WTC11 (cell line): ENCODE measurements at regions not wholly inside any gene's neighbourhood (a gene's known extent, or its start where the extent isn't known, plus 50 kb on each side); places are given as distances from the start of the nearest gene placed in this dataset.

Experiments
- ATAC-seq: fragments of 200-7000 bp; cut with Tn5 transposase; 2 replicates; pipeline ENCODE4 v1.10.0; 2021; ENCODE audit warnings: mild to moderate bottlenecking, moderate library complexity
- CTCF ChIA-PET: fragments of 300-600 bp; sonication (Branson Sonifier 250); formaldehyde crosslinking; loops from one replicate; lab custom pipeline; 2021; ENCODE audit warnings: antibody characterized with exemption; lab: Charles Lee
- POLR2A ChIA-PET: fragments of 350-600 bp; sonication (Branson Sonifier 250); formaldehyde crosslinking; loops from one replicate; lab custom pipeline; 2021; ENCODE audit warnings: antibody characterized with exemption; lab: Charles Lee
- DNase-seq: peaks from one replicate; pipeline ENCODE4 v3.0.0; 2021; ENCODE audit warnings: low spot score
- H3K27ac Mint-ChIP-seq: 2 replicates; pipeline ENCODE4 v1.8.0; 2021; ENCODE audit warnings: mixed read lengths
- H3K27me3 Mint-ChIP-seq: 2 replicates; pipeline ENCODE4 v1.8.0; 2021; ENCODE audit warnings: low read depth, mild to moderate bottlenecking, moderate library complexity, mixed read lengths
- H3K36me3 Mint-ChIP-seq: 2 replicates; pipeline ENCODE4 v1.8.0; 2021; ENCODE audit warnings: mixed read lengths
- H3K4me1 Mint-ChIP-seq: 2 replicates; pipeline ENCODE4 v1.8.0; 2022; ENCODE audit warnings: mixed read lengths
- H3K4me3 Mint-ChIP-seq: 2 replicates; pipeline ENCODE4 v1.8.0; 2021; ENCODE audit warnings: mild to moderate bottlenecking, moderate library complexity, mixed read lengths
- H3K9me3 Mint-ChIP-seq: 2 replicates; pipeline ENCODE4 v1.8.0; 2021; ENCODE audit warnings: mixed read lengths
- ATF6 ChIP-seq: sonication (generic); formaldehyde crosslinking; IDR thresholded peaks from 2 replicates; pipeline ENCODE4 v1.8.1; 2023; ENCODE audit warnings: mild to moderate bottlenecking, missing genetic modification reagents
- CREB1 ChIP-seq: sonication (generic); formaldehyde crosslinking; IDR thresholded peaks from 2 replicates; pipeline ENCODE4 v1.8.0; 2023; ENCODE audit warnings: mild to moderate bottlenecking, missing genetic modification reagents
- FOXK1 ChIP-seq: sonication (generic); formaldehyde crosslinking; IDR thresholded peaks from 2 replicates; pipeline ENCODE4 v1.8.0; 2022; ENCODE audit warnings: mild to moderate bottlenecking, moderate library complexity, missing genetic modification reagents
- JAZF1 ChIP-seq: fragments of 250-450 bp; sonication (Bioruptor Pico); IDR thresholded peaks from 2 replicates; pipeline ENCODE4 v1.9.0; 2021; ENCODE audit warnings: moderate library complexity, mild to moderate bottlenecking, inconsistent platforms
- KAT7 ChIP-seq: sonication (generic); formaldehyde crosslinking; IDR thresholded peaks from 2 replicates; pipeline ENCODE4 v1.8.1; 2023; ENCODE audit warnings: missing genetic modification reagents, mild to moderate bottlenecking, borderline replicate concordance
- PRDM15 ChIP-seq: sonication (generic); formaldehyde crosslinking; IDR thresholded peaks from 2 replicates; pipeline ENCODE4 v1.8.0; 2022; ENCODE audit warnings: missing genetic modification reagents
- PRRX2 ChIP-seq: fragments of 250-450 bp; sonication (Bioruptor Pico); IDR thresholded peaks from 2 replicates; pipeline ENCODE4 v1.8.0; 2021; ENCODE audit warnings: mild to moderate bottlenecking
- SMAD3 ChIP-seq: sonication (generic); formaldehyde crosslinking; IDR thresholded peaks from 2 replicates; pipeline ENCODE4 v1.8.0; 2022; ENCODE audit warnings: missing genetic modification reagents, mild to moderate bottlenecking, borderline replicate concordance
- SMAD4 ChIP-seq: sonication (generic); formaldehyde crosslinking; IDR thresholded peaks from 2 replicates; pipeline ENCODE4 v1.8.0; 2022; ENCODE audit warnings: mild to moderate bottlenecking, missing genetic modification reagents
- ZNF263 ChIP-seq: sonication (generic); formaldehyde crosslinking; IDR thresholded peaks from 2 replicates; pipeline ENCODE4 v1.8.1; 2022; ENCODE audit warnings: low read depth, mild to moderate bottlenecking, moderate library complexity, missing genetic modification reagents
- ZNF281 ChIP-seq: sonication (generic); formaldehyde crosslinking; IDR thresholded peaks from 2 replicates; pipeline ENCODE4 v1.8.0; 2023; ENCODE audit warnings: mild to moderate bottlenecking, missing genetic modification reagents
- ZNF396 ChIP-seq: fragments of 250-450 bp; sonication (Bioruptor Pico); IDR thresholded peaks from 2 replicates; pipeline ENCODE4 v1.8.0; 2021; ENCODE audit warnings: mild to moderate bottlenecking, moderate library complexity, borderline replicate concordance
- ZNF423 ChIP-seq: fragments of 250-450 bp; sonication (Bioruptor Pico); IDR thresholded peaks from 2 replicates; pipeline ENCODE4 v2.1.2; 2022; ENCODE audit warnings: mild to moderate bottlenecking, moderate library complexity
- TF ChIP-seq, protein P1 (sequence below): fragments of 250-450 bp; sonication (Bioruptor Pico); IDR thresholded peaks from 2 replicates; pipeline ENCODE4 v1.8.0; 2021; ENCODE audit warnings: mild to moderate bottlenecking
- TF ChIP-seq, protein P2 (sequence below): sonication (generic); formaldehyde crosslinking; IDR thresholded peaks from 2 replicates; pipeline ENCODE4 v1.8.1; 2023; ENCODE audit warnings: mild to moderate bottlenecking, missing genetic modification reagents, borderline replicate concordance
- TF ChIP-seq, protein P3 (sequence below): sonication (generic); formaldehyde crosslinking; IDR thresholded peaks from 2 replicates; pipeline ENCODE4 v1.8.1; 2023; ENCODE audit warnings: mild to moderate bottlenecking, missing genetic modification reagents, moderate library complexity

DNA sequence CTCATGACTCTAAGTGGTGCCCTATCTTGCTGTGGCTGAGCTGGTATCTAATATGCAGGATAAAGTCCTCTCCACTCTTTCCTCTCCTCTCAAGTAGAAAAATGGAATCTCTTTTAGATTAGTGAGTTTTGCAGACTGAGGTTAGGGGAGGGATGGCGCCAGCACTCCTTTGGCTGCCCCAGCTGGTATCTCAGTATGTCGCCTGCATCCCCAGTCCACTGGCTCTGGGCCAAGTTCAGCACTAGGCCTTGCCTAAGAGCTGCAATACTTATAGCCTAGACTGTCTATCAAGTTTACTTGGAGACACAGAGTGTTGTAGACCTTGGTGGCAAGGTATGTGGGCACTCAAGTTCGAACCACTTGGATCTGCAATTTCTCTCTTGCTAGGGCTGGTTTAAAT lies 351.3 kb downstream of the NAP1L3 start (continued):
- TF ChIP-seq ATF6 (CRISPR knock-in tag) (no peak), ZNF281 (CRISPR knock-in tag) (no peak), FOXK1 (CRISPR knock-in tag) (no peak), KAT7 (CRISPR knock-in tag) (no peak), PRDM15 (CRISPR knock-in tag) (no peak), ZNF423 (CRISPR knock-in tag) (no peak), ZNF263 (no peak)

DNA sequence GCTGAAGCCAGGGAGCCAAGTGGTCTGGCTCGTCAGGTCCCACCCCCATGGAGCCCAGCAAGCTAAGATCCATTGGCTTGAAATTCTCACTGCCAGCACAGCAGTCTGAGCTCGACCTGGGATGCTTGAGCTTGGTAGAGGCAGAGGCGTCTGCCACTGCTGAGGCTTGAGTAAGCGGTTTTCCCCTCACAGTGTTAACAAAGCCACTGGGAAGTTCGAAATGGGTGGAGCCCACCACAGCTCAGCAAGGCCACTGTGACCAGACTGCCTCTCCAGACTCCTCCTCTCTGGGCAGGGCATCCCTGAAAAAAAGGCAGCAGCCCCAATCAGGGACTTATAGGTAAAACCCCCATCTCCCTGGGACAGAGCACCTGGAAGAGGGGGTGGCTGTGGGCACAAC lies 353.8 kb downstream of the NAP1L3 start:
- peaks cover 30% of the 10 kb centered on the region for H3K9me3 Mint-ChIP-seq
- peak; percentile 8 for DNase-seq
- no peak for ATAC-seq
- H3K27ac Mint-ChIP-seq = no peak overlapping the region
- H3K4me3 Mint-ChIP-seq = no peak overlapping the region
- 0 out of 2 replicates have a peak, but pooled peaks cover 4% of the 10 kb centered on the region for H3K36me3 Mint-ChIP-seq
- ChIA-PET CTCF (no interaction called here), POLR2A (no interaction called here)
- no peak for TF ChIP-seq JAZF1
- no peak for TF ChIP-seq ZNF396 (CRISPR knock-in tag)
- TF ChIP-seq, protein P1, sequence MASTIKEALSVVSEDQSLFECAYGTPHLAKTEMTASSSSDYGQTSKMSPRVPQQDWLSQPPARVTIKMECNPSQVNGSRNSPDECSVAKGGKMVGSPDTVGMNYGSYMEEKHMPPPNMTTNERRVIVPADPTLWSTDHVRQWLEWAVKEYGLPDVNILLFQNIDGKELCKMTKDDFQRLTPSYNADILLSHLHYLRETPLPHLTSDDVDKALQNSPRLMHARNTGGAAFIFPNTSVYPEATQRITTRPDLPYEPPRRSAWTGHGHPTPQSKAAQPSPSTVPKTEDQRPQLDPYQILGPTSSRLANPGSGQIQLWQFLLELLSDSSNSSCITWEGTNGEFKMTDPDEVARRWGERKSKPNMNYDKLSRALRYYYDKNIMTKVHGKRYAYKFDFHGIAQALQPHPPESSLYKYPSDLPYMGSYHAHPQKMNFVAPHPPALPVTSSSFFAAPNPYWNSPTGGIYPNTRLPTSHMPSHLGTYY (CRISPR knock-in tag) = no peak
- no peak for TF ChIP-seq SMAD3 (CRISPR knock-in tag)
- no peak for TF ChIP-seq KAT7 (CRISPR knock-in tag)
- TF ChIP-seq CREB1 (CRISPR knock-in tag) = no peak
- TF ChIP-seq, protein P2, sequence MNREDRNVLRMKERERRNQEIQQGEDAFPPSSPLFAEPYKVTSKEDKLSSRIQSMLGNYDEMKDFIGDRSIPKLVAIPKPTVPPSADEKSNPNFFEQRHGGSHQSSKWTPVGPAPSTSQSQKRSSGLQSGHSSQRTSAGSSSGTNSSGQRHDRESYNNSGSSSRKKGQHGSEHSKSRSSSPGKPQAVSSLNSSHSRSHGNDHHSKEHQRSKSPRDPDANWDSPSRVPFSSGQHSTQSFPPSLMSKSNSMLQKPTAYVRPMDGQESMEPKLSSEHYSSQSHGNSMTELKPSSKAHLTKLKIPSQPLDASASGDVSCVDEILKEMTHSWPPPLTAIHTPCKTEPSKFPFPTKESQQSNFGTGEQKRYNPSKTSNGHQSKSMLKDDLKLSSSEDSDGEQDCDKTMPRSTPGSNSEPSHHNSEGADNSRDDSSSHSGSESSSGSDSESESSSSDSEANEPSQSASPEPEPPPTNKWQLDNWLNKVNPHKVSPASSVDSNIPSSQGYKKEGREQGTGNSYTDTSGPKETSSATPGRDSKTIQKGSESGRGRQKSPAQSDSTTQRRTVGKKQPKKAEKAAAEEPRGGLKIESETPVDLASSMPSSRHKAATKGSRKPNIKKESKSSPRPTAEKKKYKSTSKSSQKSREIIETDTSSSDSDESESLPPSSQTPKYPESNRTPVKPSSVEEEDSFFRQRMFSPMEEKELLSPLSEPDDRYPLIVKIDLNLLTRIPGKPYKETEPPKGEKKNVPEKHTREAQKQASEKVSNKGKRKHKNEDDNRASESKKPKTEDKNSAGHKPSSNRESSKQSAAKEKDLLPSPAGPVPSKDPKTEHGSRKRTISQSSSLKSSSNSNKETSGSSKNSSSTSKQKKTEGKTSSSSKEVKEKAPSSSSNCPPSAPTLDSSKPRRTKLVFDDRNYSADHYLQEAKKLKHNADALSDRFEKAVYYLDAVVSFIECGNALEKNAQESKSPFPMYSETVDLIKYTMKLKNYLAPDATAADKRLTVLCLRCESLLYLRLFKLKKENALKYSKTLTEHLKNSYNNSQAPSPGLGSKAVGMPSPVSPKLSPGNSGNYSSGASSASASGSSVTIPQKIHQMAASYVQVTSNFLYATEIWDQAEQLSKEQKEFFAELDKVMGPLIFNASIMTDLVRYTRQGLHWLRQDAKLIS (CRISPR knock-in tag) = no peak
- no peak for TF ChIP-seq PRRX2
- TF ChIP-seq, protein P3, sequence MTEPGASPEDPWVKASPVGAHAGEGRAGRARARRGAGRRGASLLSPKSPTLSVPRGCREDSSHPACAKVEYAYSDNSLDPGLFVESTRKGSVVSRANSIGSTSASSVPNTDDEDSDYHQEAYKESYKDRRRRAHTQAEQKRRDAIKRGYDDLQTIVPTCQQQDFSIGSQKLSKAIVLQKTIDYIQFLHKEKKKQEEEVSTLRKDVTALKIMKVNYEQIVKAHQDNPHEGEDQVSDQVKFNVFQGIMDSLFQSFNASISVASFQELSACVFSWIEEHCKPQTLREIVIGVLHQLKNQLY (CRISPR knock-in tag) = no peak
- no peak for TF ChIP-seq SMAD4 (CRISPR knock-in tag)
- no peaks in the 10 kb centered on the region for H3K4me1 Mint-ChIP-seq
- H3K27me3 Mint-ChIP-seq = no peaks in the 10 kb centered on the region; the same call in 1 of the 2 replicates
